IMR-90 (cell line): ENCODE measurements at regions not wholly inside any gene's neighbourhood (a gene's known extent, or its start where the extent isn't known, plus 50 kb on each side); places are given as distances from the start of the nearest gene placed in this dataset.

Source experiments
- ATAC-seq: fragments of 200-7000 bp; cut with Tn5 transposase; 2 replicates; pipeline ENCODE4 v1.9.1; 2020; ENCODE audit warnings: low read depth, mild to moderate bottlenecking, moderate library complexity
- BruUV-seq: library from RNA; stranded (reverse); fragments of 400-500 nt; replicated peaks from 2 replicates; lab custom pipeline; 2021; lab: Mats Ljungman, UMichigan
- CTCF ChIA-PET: fragments of 300-600 bp; formaldehyde crosslinking; extraction: SDS; loops from one replicate; lab custom pipeline; 2021; ENCODE audit warnings: antibody characterized with exemption; lab: Yijun Ruan, JAX
- POLR2A ChIA-PET: fragments of 300-600 bp; sonication (Branson Sonifier 250); formaldehyde crosslinking; loops from one replicate; lab custom pipeline; 2022; ENCODE audit warnings: antibody characterized with exemption; ENCODE audit not compliant: unreplicated experiment; lab: Charles Lee
- DNase-seq: peaks from one replicate; pipeline ENCODE4 v3.0.0; 2013
- H2AFZ ChIP-seq: replicated peaks from 2 replicates; pipeline ENCODE3; 2013; ENCODE audit warnings: low read length, mild to moderate bottlenecking; ENCODE audit not compliant: poor library complexity
- H2AK5ac ChIP-seq: 2 replicates; pipeline ENCODE4 v1.6.1; 2013; ENCODE audit warnings: low read depth, low read length, inconsistent platforms
- H2AK9ac ChIP-seq: replicated peaks from 2 replicates; pipeline ENCODE3; 2013; ENCODE audit warnings: mild to moderate bottlenecking, low read depth, low read length, moderate library complexity; ENCODE audit not compliant: poor library complexity
- H2BK120ac ChIP-seq: 2 replicates; pipeline ENCODE4 v1.6.1; 2013; ENCODE audit warnings: low read depth, low read length, inconsistent platforms
- H2BK15ac ChIP-seq: 3 replicates; pipeline ENCODE4 v1.6.1; 2013; ENCODE audit warnings: low read depth, low read length, inconsistent platforms
- H2BK20ac ChIP-seq: 2 replicates; pipeline ENCODE4 v1.6.1; 2013; ENCODE audit warnings: low read depth, mild to moderate bottlenecking, inconsistent platforms, low read length, moderate library complexity
- H2BK5ac ChIP-seq: 2 replicates; pipeline ENCODE4 v1.6.1; 2013; ENCODE audit warnings: mild to moderate bottlenecking, low read depth, low read length, inconsistent platforms; ENCODE audit not compliant: poor library complexity, severe bottlenecking
- H3K14ac ChIP-seq: replicated peaks from 2 replicates; pipeline ENCODE4 v1.6.1; 2013; ENCODE audit warnings: low read depth, low read length, inconsistent platforms
- H3K18ac ChIP-seq: 2 replicates; pipeline ENCODE4 v1.6.1; 2013; ENCODE audit warnings: low read depth, low read length, control low read depth
- H3K23ac ChIP-seq: 2 replicates; pipeline ENCODE4 v1.6.1; 2013; ENCODE audit warnings: low read depth, low read length, inconsistent platforms
- H3K27ac ChIP-seq: 2 replicates; pipeline ENCODE4 v1.5.1; 2013; ENCODE audit warnings: mild to moderate bottlenecking, control low read depth, low read length; ENCODE audit not compliant: insufficient read depth
- H3K27me3 ChIP-seq: 2 replicates; pipeline ENCODE4 v1.6.1; 2013; ENCODE audit warnings: low read length; ENCODE audit not compliant: control insufficient read depth, insufficient read depth
- H3K36me3 ChIP-seq: 2 replicates; pipeline ENCODE4 v1.6.1; 2013; ENCODE audit warnings: low read length, mixed read lengths; ENCODE audit not compliant: control insufficient read depth, insufficient read depth
- H3K4ac ChIP-seq: 2 replicates; pipeline ENCODE4 v1.6.1; 2013; ENCODE audit warnings: low read depth, low read length, inconsistent platforms
- H3K4me1 ChIP-seq: 2 replicates; pipeline ENCODE4 v1.6.1; 2013; ENCODE audit warnings: low read length, mixed read lengths; ENCODE audit not compliant: control insufficient read depth, insufficient read depth
- H3K4me2 ChIP-seq: 2 replicates; pipeline ENCODE4 v1.6.1; 2013; ENCODE audit warnings: low read depth, mild to moderate bottlenecking, control low read depth, low read length, moderate library complexity
- H3K4me3 ChIP-seq: 2 replicates; pipeline ENCODE4 v1.5.1; 2013; ENCODE audit warnings: low read depth, mild to moderate bottlenecking, control low read depth, low read length, moderate library complexity; ENCODE audit not compliant: insufficient read depth
- H3K56ac ChIP-seq: 2 replicates; pipeline ENCODE4 v1.6.1; 2013; ENCODE audit warnings: low read length, inconsistent platforms; ENCODE audit not compliant: insufficient read depth; ENCODE audit errors: extremely low read depth
- H3K79me1 ChIP-seq, 2 experiments: 2 replicates each; pipeline ENCODE4 v1.6.1; 2013; ENCODE audit warnings: low read length in 2 of 2, inconsistent platforms in 1 of 2, low read depth in 1 of 2
- H3K9ac ChIP-seq: 2 replicates; pipeline ENCODE4 v1.6.1; 2013; ENCODE audit warnings: low read depth, low read length, control low read depth
- H3K9me1 ChIP-seq: 2 replicates; pipeline ENCODE4 v1.6.1; 2013; ENCODE audit warnings: low read length, inconsistent platforms; ENCODE audit not compliant: insufficient read depth
- H3K9me3 ChIP-seq: 2 replicates; pipeline ENCODE4 v1.6.1; 2013; ENCODE audit warnings: low read length; ENCODE audit not compliant: control insufficient read depth, insufficient read depth
- H4K20me1 ChIP-seq: 2 replicates; pipeline ENCODE4 v1.6.1; 2013; ENCODE audit warnings: low read length, inconsistent platforms; ENCODE audit not compliant: insufficient read depth
- H4K5ac ChIP-seq: 2 replicates; pipeline ENCODE4 v1.6.1; 2013; ENCODE audit warnings: mild to moderate bottlenecking, low read depth, low read length, control low read depth
- H4K8ac ChIP-seq, 2 experiments: 2 replicates each; pipeline ENCODE4 v1.6.1; 2013; ENCODE audit warnings: low read depth in 2 of 2, low read length in 2 of 2, control low read depth in 1 of 2, inconsistent platforms in 1 of 2
- H4K91ac ChIP-seq: 2 replicates; pipeline ENCODE4 v1.6.1; 2013; ENCODE audit warnings: low read depth, low read length, inconsistent platforms; ENCODE audit not compliant: insufficient read depth
- CEBPB ChIP-seq: IDR thresholded peaks from 2 replicates; pipeline ENCODE4 v1.6.1; 2012; ENCODE audit warnings: low read depth, low read length, improper control_type of control experiment
- CHD1 ChIP-seq: IDR thresholded peaks from 2 replicates; pipeline ENCODE4 v1.6.1; 2012; ENCODE audit warnings: low read depth, low read length, improper control_type of control experiment
- MAZ ChIP-seq: IDR thresholded peaks from 2 replicates; pipeline ENCODE4 v1.6.1; 2012; ENCODE audit warnings: low read depth, mild to moderate bottlenecking, low read length, improper control_type of control experiment, moderate library complexity, borderline replicate concordance
- MXI1 ChIP-seq: IDR thresholded peaks from 2 replicates; pipeline ENCODE4 v1.6.1; 2012; ENCODE audit warnings: low read depth, mild to moderate bottlenecking, low read length, moderate library complexity, borderline replicate concordance
- RAD21 ChIP-seq: IDR thresholded peaks from 2 replicates; pipeline ENCODE4 v1.6.1; 2012; ENCODE audit warnings: low read length, improper control_type of control experiment
- WGBS, 2 experiments: methylation state at CpG; one replicate each; pipeline versions ENCODE4 v1.1.5 to v1.1.7; 2013; ENCODE audit warnings: missing lambda C conversion rate in 2 of 2; ENCODE audit not compliant: insufficient read length in 1 of 2; ENCODE audit errors: extremely low coverage in 2 of 2; 5-methylcytosine and 5-hydroxymethylcytosine counted together
- dilution Hi-C: fragments of 300-500 bp; cut with HindIII; formaldehyde crosslinking; loops from one replicate; pipeline ENCODE4 v1.14.3; 2018; ENCODE audit warnings: low sequenced_read_pairs; ENCODE audit not compliant: unreplicated experiment
- in situ Hi-C: fragments of 300-500 bp; cut with MboI; formaldehyde crosslinking; loops from 3 replicates; pipeline ENCODE4 v1.14.3; 2019; ENCODE audit warnings: low sequenced_read_pairs, inconsistent platforms, mixed read lengths
- intact Hi-C: fragments of 100-400 bp; cut with micrococcal nuclease; formaldehyde crosslinking; loops from 2 replicates; pipeline ENCODE4 v1.10.0; 2022

DNA sequence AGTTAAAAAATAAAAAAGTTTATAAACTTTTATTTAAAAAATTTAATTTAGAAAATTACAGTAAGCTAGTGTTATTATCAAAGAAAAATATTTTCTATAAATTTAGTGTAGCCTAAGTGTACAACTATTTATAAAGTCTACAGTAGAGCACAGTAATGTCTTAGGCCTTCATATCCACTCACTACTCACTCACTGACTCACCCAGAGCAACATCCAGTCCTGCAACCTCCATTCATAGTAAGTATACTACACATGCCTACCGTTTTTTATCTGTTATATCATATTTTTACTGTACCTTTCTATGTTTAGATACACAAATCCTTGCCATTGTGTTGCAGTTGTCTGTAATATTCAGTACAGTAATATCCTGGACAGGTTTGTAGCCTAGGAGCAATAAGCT is 129.0 kb upstream of the FAM47B start:
- peak; percentile 89 for ATAC-seq
- no peak overlapping the region for H3K14ac ChIP-seq
- H4K20me1 ChIP-seq = no peaks in the 10 kb centered on the region
- TF ChIP-seq MXI1 = no peak
- TF ChIP-seq RAD21 = no peak
- no peak for TF ChIP-seq MAZ
- no peak for TF ChIP-seq CEBPB
- no peak for TF ChIP-seq CHD1
- peak overlapping the region; percentile 50 for H2BK5ac ChIP-seq
- dilution Hi-C loops = no loop called here
- no peaks in the 10 kb centered on the region for H3K79me1 ChIP-seq
- no peak overlapping the region for H4K5ac ChIP-seq
- CTCF ChIA-PET = interaction anchor here (0.6 to 0.7 kb wide), 2 partner anchors 17 to 52 kb away, joined by 4 read pairs; no protein-coding TSS in a partner anchor
- H3K9me1 ChIP-seq = peaks cover 2% of the 10 kb centered on the region; the same call in 1 of the 2 replicates
- no peak overlapping the region for H3K18ac ChIP-seq
- no peak overlapping the region for H3K4me3 ChIP-seq
- in situ Hi-C loops = no loop called here
- no peak overlapping the region for H3K9ac ChIP-seq
- peak overlapping the region in 1 of 2 experiments; percentile 47; a peak in 1 of 4 replicates for H4K8ac ChIP-seq
- H2BK120ac ChIP-seq = no peak overlapping the region
- no peak overlapping the region for H3K56ac ChIP-seq
- no peak overlapping the region for H2AK5ac ChIP-seq
- POLR2A ChIA-PET = no interaction called here
- intact Hi-C loops = loop anchor here (10.0 kb wide), 1 partner anchor 159 kb away; the partner anchor contains the start of gene TMEM47
- H3K23ac ChIP-seq = no peak overlapping the region
- no peak overlapping the region for H3K4ac ChIP-seq
- H3K36me3 ChIP-seq = no peaks in the 10 kb centered on the region
- H3K27ac ChIP-seq = no peak overlapping the region
- BruUV-seq = no TSS peak
- no peak overlapping the region for H2BK15ac ChIP-seq
- DNase-seq = peak; percentile 70
- H2BK20ac ChIP-seq = no peak overlapping the region
- H3K4me1 ChIP-seq = peaks cover 3% of the 10 kb centered on the region; the same call in 1 of the 2 replicates
- H2AFZ ChIP-seq = no peak overlapping the region
- no peak overlapping the region for H4K91ac ChIP-seq
- no CpG with 5 or more reads among the region's 1 CpG for WGBS, 2 experiments
- H2AK9ac ChIP-seq = no peak overlapping the region
- no peaks in the 10 kb centered on the region for H3K27me3 ChIP-seq
- no peaks in the 10 kb centered on the region for H3K9me3 ChIP-seq
- no peak overlapping the region for H3K4me2 ChIP-seq
